AG04449 (cell line): ENCODE measurements at regions not wholly inside any gene's neighbourhood (a gene's known extent, or its start where the extent isn't known, plus 50 kb on each side); places are given as distances from the start of the nearest gene placed in this dataset.

Experiments used
- CTCF ChIA-PET: fragments of 350-600 bp; formaldehyde crosslinking; extraction: SDS; loops from one replicate; lab custom pipeline; 2021; ENCODE audit warnings: antibody characterized with exemption; lab: Yijun Ruan, JAX
- POLR2A ChIA-PET: fragments of 400-600, 350-600 bp; formaldehyde crosslinking; extraction: SDS; loops from one replicate; lab custom pipeline; 2020; ENCODE audit warnings: antibody characterized with exemption, inconsistent platforms; lab: Yijun Ruan, JAX
- DNase-seq: peaks from one replicate; pipeline ENCODE4 v3.0.0-alpha.2; 2010; ENCODE audit warnings: low read depth, low spot score
- H3K4me3 ChIP-seq: 2 replicates; pipeline ENCODE4 v1.5.1; 2011; ENCODE audit warnings: low read depth, mild to moderate bottlenecking, control low read depth, low read length
- TF ChIP-seq, protein P1 (sequence below): IDR thresholded peaks from one replicate; pipeline ENCODE4 v1.5.1; 2011; ENCODE audit warnings: mild to moderate bottlenecking, moderate library complexity, low read length, control low read depth, inconsistent platforms; ENCODE audit not compliant: insufficient read depth; ENCODE audit errors: missing control alignments

DNA sequence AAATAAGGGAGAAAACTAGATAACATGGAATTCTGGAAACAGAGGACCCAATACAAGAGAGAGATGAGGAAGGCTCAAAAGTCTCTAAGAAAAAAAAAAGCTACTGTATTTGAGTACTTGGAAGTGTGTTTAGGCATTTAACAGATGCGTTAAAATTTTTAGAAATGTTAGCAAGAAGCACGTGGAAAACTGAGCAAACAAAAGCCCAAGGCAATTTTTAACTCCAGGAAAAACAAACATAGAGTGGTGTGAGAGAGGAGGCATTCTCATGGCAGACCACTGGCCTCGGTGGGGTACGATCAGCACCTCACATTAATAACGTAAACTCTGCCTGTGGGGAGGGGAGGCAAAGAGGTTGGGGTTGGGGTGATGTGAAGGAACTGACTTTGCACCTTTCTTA is 321.4 kb downstream of the GADD45G start:
- DNase-seq = no peak
- no peak overlapping the region for H3K4me3 ChIP-seq
- ChIA-PET POLR2A (no interaction called here), CTCF (no interaction called here)
- TF ChIP-seq, protein P1, sequence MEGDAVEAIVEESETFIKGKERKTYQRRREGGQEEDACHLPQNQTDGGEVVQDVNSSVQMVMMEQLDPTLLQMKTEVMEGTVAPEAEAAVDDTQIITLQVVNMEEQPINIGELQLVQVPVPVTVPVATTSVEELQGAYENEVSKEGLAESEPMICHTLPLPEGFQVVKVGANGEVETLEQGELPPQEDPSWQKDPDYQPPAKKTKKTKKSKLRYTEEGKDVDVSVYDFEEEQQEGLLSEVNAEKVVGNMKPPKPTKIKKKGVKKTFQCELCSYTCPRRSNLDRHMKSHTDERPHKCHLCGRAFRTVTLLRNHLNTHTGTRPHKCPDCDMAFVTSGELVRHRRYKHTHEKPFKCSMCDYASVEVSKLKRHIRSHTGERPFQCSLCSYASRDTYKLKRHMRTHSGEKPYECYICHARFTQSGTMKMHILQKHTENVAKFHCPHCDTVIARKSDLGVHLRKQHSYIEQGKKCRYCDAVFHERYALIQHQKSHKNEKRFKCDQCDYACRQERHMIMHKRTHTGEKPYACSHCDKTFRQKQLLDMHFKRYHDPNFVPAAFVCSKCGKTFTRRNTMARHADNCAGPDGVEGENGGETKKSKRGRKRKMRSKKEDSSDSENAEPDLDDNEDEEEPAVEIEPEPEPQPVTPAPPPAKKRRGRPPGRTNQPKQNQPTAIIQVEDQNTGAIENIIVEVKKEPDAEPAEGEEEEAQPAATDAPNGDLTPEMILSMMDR = no peak

DNA sequence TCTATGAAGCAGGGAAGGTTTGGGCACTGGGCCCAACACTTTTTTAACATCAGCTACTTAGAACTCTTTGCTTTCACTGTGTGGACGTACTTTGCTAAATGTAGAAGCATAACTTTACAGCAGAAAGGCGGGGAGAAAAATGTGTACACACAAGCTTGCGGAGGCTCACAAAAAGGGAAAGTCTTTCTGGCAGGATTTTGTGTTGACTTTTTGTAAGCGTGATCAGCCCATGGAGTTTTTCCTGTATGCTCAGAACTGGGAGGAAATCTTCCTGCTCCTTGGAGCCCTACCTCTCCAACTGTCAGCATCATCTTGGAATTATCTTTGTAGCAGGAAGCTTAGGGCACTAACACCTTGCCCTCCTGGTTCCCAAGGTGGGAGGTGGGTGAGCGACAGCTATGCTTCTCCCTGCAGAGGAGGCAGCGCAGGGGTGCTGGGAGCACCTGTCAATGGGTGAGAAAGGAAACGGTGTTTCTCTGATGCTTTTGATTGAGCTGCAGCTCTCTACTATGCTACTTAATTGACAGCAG is 321.9 kb downstream of the GADD45G start:
- TF ChIP-seq, protein P1 = no peak
- no peak for DNase-seq
- ChIA-PET POLR2A (no interaction called here), CTCF (no interaction called here)
- no peak overlapping the region for H3K4me3 ChIP-seq

DNA sequence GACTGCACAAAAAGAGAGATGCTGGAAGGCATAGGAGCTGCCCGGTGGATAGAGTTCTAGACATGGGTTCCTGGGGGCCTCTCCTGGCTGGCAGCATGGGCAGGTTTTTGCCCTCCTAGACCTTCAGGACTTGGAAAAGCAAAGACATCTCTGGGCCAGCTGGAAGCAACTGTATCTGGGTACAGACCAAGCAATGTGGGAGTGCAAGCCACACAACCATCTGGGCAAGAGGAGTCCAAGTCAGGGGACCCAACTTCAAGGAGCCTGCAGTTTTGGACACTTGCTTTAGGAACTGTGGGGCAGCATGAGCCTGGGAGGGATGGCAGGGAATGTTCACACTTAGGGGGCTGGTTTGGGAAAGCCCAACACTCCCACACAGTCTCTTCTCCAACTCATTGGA is 323.3 kb downstream of the GADD45G start:
- ChIA-PET CTCF (interaction anchor here (0.5 kb wide), 1 partner anchor 187 kb away, joined by 3 read pairs; no protein-coding TSS in a partner anchor), POLR2A (no interaction called here)
- no peak overlapping the region for H3K4me3 ChIP-seq
- TF ChIP-seq, protein P1 = no peak
- no peak for DNase-seq

DNA sequence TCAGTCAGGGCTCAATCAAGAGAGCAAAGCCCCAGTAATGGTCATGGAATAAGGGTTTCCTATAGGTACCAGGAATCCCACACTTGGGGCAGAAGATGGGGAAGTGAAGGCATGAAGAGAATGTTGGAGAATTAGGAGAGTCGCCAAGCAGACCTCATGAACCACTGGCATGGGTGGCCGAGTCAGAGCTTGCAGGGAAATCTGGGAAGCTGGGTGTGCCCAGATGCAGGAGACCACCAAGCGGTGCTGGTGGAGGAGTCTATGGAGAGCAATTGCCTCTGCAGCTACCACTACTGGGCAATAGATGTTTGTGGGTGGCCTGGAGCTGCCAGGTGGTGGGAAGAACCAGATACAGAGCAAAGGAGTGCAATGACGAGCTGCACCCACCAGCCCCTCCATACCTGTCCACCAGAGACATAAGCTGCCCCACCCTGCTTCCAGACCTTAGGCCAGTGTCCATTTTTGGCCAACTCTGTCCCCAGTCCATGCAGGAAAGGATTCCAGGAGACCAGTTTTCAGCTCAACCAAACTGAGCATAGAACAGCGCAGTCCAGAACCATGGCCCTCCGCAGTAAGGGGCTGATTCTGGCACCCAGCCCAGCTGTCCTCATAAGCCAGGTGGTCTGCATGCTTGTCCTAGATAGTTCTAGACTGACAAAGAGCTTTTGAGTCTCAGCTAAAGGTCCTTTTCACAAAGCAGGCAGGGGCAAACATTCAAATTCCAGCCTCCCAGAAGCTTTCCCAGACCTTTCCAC is 323.9 kb downstream of the GADD45G start:
- ChIA-PET POLR2A (no interaction called here), CTCF (no interaction called here)
- no peak for DNase-seq
- no peak overlapping the region for H3K4me3 ChIP-seq
- TF ChIP-seq, protein P1 = no peak

DNA sequence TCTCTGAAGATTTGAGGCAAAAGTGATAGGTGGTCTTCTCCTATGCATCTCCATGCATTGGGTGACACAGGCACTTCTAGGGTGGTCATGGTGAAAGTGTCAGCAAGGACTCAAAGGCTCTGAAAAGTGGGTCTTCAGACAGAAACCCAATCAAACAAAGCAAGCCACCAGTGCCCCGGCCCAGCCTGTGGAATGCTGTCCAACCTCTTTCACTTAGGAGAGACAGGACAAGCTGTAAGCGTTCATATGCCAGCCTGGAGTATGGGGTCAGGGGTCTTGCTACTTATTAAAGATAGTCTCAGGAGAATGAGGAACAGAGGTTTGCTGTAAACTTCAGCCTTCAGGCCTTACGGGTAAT is 324.5 kb downstream of the GADD45G start:
- POLR2A ChIA-PET = no interaction called here

More for the DNA sequence above, 324.5 kb downstream of the GADD45G start:
- no peak overlapping the region for H3K4me3 ChIP-seq
- no peak for DNase-seq
- CTCF ChIA-PET = no interaction called here
- TF ChIP-seq, protein P1 = no peak
